IMR-90 (cell line): ENCODE measurements at regions not wholly inside any gene's neighbourhood (a gene's known extent, or its start where the extent isn't known, plus 50 kb on each side); places are given as distances from the start of the nearest gene placed in this dataset.
A peak's percentile ranks its signal among the peaks of the same experiment; 100 is the strongest.

ENCODE experiments used
- ATAC-seq: fragments of 200-7000 bp; cut with Tn5 transposase; 2 replicates; pipeline ENCODE4 v1.9.1; 2020; ENCODE audit warnings: low read depth, mild to moderate bottlenecking, moderate library complexity
- BruUV-seq: library from RNA; stranded (reverse); fragments of 400-500 nt; replicated peaks from 2 replicates; lab custom pipeline; 2021; lab: Mats Ljungman, UMichigan
- CTCF ChIA-PET: fragments of 300-600 bp; formaldehyde crosslinking; extraction: SDS; loops from one replicate; lab custom pipeline; 2021; ENCODE audit warnings: antibody characterized with exemption; lab: Yijun Ruan, JAX
- POLR2A ChIA-PET: fragments of 300-600 bp; sonication (Branson Sonifier 250); formaldehyde crosslinking; loops from one replicate; lab custom pipeline; 2022; ENCODE audit warnings: antibody characterized with exemption; ENCODE audit not compliant: unreplicated experiment; lab: Charles Lee
- DNase-seq: peaks from one replicate; pipeline ENCODE4 v3.0.0; 2013
- H2AFZ ChIP-seq: replicated peaks from 2 replicates; pipeline ENCODE3; 2013; ENCODE audit warnings: low read length, mild to moderate bottlenecking; ENCODE audit not compliant: poor library complexity
- H2AK5ac ChIP-seq: 2 replicates; pipeline ENCODE4 v1.6.1; 2013; ENCODE audit warnings: low read depth, low read length, inconsistent platforms
- H2AK9ac ChIP-seq: replicated peaks from 2 replicates; pipeline ENCODE3; 2013; ENCODE audit warnings: mild to moderate bottlenecking, low read depth, low read length, moderate library complexity; ENCODE audit not compliant: poor library complexity
- H2BK120ac ChIP-seq: 2 replicates; pipeline ENCODE4 v1.6.1; 2013; ENCODE audit warnings: low read depth, low read length, inconsistent platforms
- H2BK15ac ChIP-seq: 3 replicates; pipeline ENCODE4 v1.6.1; 2013; ENCODE audit warnings: low read depth, low read length, inconsistent platforms
- H2BK20ac ChIP-seq: 2 replicates; pipeline ENCODE4 v1.6.1; 2013; ENCODE audit warnings: low read depth, mild to moderate bottlenecking, inconsistent platforms, low read length, moderate library complexity
- H2BK5ac ChIP-seq: 2 replicates; pipeline ENCODE4 v1.6.1; 2013; ENCODE audit warnings: mild to moderate bottlenecking, low read depth, low read length, inconsistent platforms; ENCODE audit not compliant: poor library complexity, severe bottlenecking
- H3K14ac ChIP-seq: replicated peaks from 2 replicates; pipeline ENCODE4 v1.6.1; 2013; ENCODE audit warnings: low read depth, low read length, inconsistent platforms
- H3K18ac ChIP-seq: 2 replicates; pipeline ENCODE4 v1.6.1; 2013; ENCODE audit warnings: low read depth, low read length, control low read depth
- H3K23ac ChIP-seq: 2 replicates; pipeline ENCODE4 v1.6.1; 2013; ENCODE audit warnings: low read depth, low read length, inconsistent platforms
- H3K27ac ChIP-seq: 2 replicates; pipeline ENCODE4 v1.5.1; 2013; ENCODE audit warnings: mild to moderate bottlenecking, control low read depth, low read length; ENCODE audit not compliant: insufficient read depth
- H3K27me3 ChIP-seq: 2 replicates; pipeline ENCODE4 v1.6.1; 2013; ENCODE audit warnings: low read length; ENCODE audit not compliant: control insufficient read depth, insufficient read depth
- H3K36me3 ChIP-seq: 2 replicates; pipeline ENCODE4 v1.6.1; 2013; ENCODE audit warnings: low read length, mixed read lengths; ENCODE audit not compliant: control insufficient read depth, insufficient read depth
- H3K4ac ChIP-seq: 2 replicates; pipeline ENCODE4 v1.6.1; 2013; ENCODE audit warnings: low read depth, low read length, inconsistent platforms
- H3K4me1 ChIP-seq: 2 replicates; pipeline ENCODE4 v1.6.1; 2013; ENCODE audit warnings: low read length, mixed read lengths; ENCODE audit not compliant: control insufficient read depth, insufficient read depth
- H3K4me2 ChIP-seq: 2 replicates; pipeline ENCODE4 v1.6.1; 2013; ENCODE audit warnings: low read depth, mild to moderate bottlenecking, control low read depth, low read length, moderate library complexity
- H3K4me3 ChIP-seq: 2 replicates; pipeline ENCODE4 v1.5.1; 2013; ENCODE audit warnings: low read depth, mild to moderate bottlenecking, control low read depth, low read length, moderate library complexity; ENCODE audit not compliant: insufficient read depth
- H3K56ac ChIP-seq: 2 replicates; pipeline ENCODE4 v1.6.1; 2013; ENCODE audit warnings: low read length, inconsistent platforms; ENCODE audit not compliant: insufficient read depth; ENCODE audit errors: extremely low read depth
- H3K79me1 ChIP-seq, 2 experiments: 2 replicates each; pipeline ENCODE4 v1.6.1; 2013; ENCODE audit warnings: low read length in 2 of 2, inconsistent platforms in 1 of 2, low read depth in 1 of 2
- H3K9ac ChIP-seq: 2 replicates; pipeline ENCODE4 v1.6.1; 2013; ENCODE audit warnings: low read depth, low read length, control low read depth
- H3K9me1 ChIP-seq: 2 replicates; pipeline ENCODE4 v1.6.1; 2013; ENCODE audit warnings: low read length, inconsistent platforms; ENCODE audit not compliant: insufficient read depth
- H3K9me3 ChIP-seq: 2 replicates; pipeline ENCODE4 v1.6.1; 2013; ENCODE audit warnings: low read length; ENCODE audit not compliant: control insufficient read depth, insufficient read depth
- H4K20me1 ChIP-seq: 2 replicates; pipeline ENCODE4 v1.6.1; 2013; ENCODE audit warnings: low read length, inconsistent platforms; ENCODE audit not compliant: insufficient read depth
- H4K5ac ChIP-seq: 2 replicates; pipeline ENCODE4 v1.6.1; 2013; ENCODE audit warnings: mild to moderate bottlenecking, low read depth, low read length, control low read depth
- H4K8ac ChIP-seq, 2 experiments: 2 replicates each; pipeline ENCODE4 v1.6.1; 2013; ENCODE audit warnings: low read depth in 2 of 2, low read length in 2 of 2, control low read depth in 1 of 2, inconsistent platforms in 1 of 2
- H4K91ac ChIP-seq: 2 replicates; pipeline ENCODE4 v1.6.1; 2013; ENCODE audit warnings: low read depth, low read length, inconsistent platforms; ENCODE audit not compliant: insufficient read depth
- CTCF ChIP-seq: conservative IDR thresholded peaks from 2 replicates; pipeline ENCODE4 v1.5.1; 2012; ENCODE audit warnings: mild to moderate bottlenecking, low read depth, low read length, improper control_type of control experiment
- FOS ChIP-seq: fragments of 150-350 bp; IDR thresholded peaks from 2 replicates; pipeline ENCODE4 v1.6.1; 2016; ENCODE audit warnings: low read depth, low read length
- RAD21 ChIP-seq: IDR thresholded peaks from 2 replicates; pipeline ENCODE4 v1.6.1; 2012; ENCODE audit warnings: low read length, improper control_type of control experiment
- WGBS, 2 experiments: methylation state at CpG; one replicate each; pipeline versions ENCODE4 v1.1.5 to v1.1.7; 2013; ENCODE audit warnings: missing lambda C conversion rate in 2 of 2; ENCODE audit not compliant: insufficient read length in 1 of 2; ENCODE audit errors: extremely low coverage in 2 of 2; 5-methylcytosine and 5-hydroxymethylcytosine counted together
- dilution Hi-C: fragments of 300-500 bp; cut with HindIII; formaldehyde crosslinking; loops from one replicate; pipeline ENCODE4 v1.14.3; 2018; ENCODE audit warnings: low sequenced_read_pairs; ENCODE audit not compliant: unreplicated experiment
- in situ Hi-C: fragments of 300-500 bp; cut with MboI; formaldehyde crosslinking; loops from 3 replicates; pipeline ENCODE4 v1.14.3; 2019; ENCODE audit warnings: low sequenced_read_pairs, inconsistent platforms, mixed read lengths
- intact Hi-C: fragments of 100-400 bp; cut with micrococcal nuclease; formaldehyde crosslinking; loops from 2 replicates; pipeline ENCODE4 v1.10.0; 2022

DNA sequence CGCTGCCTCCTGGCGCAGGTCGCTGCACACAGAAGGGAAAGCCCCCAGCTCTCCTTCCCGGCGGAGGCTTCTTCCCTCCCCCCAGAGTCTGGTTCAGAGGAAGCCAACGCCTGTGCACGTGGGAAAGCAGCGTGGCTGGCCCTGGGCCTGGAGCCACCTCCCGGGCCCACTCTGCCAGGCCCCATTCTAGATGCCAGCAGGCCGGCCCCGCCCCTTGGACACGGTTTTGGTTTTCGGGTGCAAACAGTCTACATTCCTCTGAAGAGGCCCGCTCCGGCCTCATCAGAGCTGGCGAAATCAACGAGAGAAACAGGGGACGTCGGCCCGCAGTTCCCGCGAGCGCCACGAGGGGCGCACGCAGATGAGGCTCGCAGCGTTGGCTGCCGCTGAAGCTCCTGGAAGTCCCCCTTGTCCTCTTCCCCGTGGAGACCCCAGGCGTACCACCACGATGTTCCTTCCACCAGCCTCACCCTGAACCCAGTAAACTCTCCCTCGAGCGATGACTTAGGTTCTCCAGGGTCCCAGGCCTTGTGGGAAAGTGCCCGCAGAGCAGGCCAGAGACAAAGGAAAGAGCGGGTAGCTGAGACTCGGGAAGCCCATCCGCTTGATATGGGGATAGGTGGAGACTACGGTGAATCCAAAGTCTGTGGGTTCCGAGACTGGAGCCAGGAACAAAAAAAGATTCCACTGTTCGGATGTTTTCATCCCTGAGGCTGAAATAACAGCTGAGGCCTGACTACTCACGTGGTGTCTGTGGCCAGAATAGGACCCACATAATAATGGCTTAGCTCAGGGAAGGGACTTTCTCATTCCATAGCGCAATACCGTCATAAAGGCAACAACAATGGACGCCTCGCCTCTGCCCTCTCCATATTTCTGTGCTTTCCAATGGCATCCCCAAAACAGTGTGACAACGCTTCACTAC, 64.2 kb downstream of the KLF4 start:
- H3K4me1 ChIP-seq, result no peaks in the 10 kb centered on the region
- TF ChIP-seq RAD21, result peak; percentile 40
- TF ChIP-seq CTCF, result peak; percentile 60
- TF ChIP-seq FOS, result no peak
- no peak overlapping the region for H3K4me3 ChIP-seq
- POLR2A ChIA-PET, result no interaction called here
- peak overlapping the region; percentile 95 for H2AFZ ChIP-seq
- no peak overlapping the region for H2AK5ac ChIP-seq
- H3K4ac ChIP-seq, result no peak overlapping the region; the same call in 1 of the 2 replicates
- no peak overlapping the region for H3K27ac ChIP-seq
- H3K18ac ChIP-seq, result no peak overlapping the region; the same call in 1 of the 2 replicates
- H2AK9ac ChIP-seq, result peak overlapping the region; percentile 65
- peak overlapping the region in 1 of 2 experiments; percentile 56; a peak in 2 of 4 replicates for H4K8ac ChIP-seq
- 39% methylated on average over 27 of the region's 47 CpGs; no CpG with 5 or more reads in 1 of the 2 experiments for WGBS, 2 experiments
- H3K9me1 ChIP-seq, result no peaks in the 10 kb centered on the region
- no peaks in the 10 kb centered on the region for H3K36me3 ChIP-seq
- no peaks in the 10 kb centered on the region for H3K79me1 ChIP-seq
- no peak overlapping the region for H3K14ac ChIP-seq
- ATAC-seq (peak; percentile 87), DNase-seq (peak; percentile 19)
- no TSS peak for BruUV-seq
- no peak overlapping the region for H3K56ac ChIP-seq
- H4K5ac ChIP-seq, result no peak overlapping the region; the same call in 1 of the 2 replicates
- no peak overlapping the region; the same call in 1 of the 2 replicates for H2BK120ac ChIP-seq
- no peak overlapping the region for H2BK15ac ChIP-seq
- peaks cover 1% of the 10 kb centered on the region; the same call in 1 of the 2 replicates for H3K27me3 ChIP-seq
- intact Hi-C loops (no loop called here), dilution Hi-C loops (no loop called here), in situ Hi-C loops (no loop called here)
- CTCF ChIA-PET, result interaction anchor here (0.6 to 1.5 kb wide), 17 partner anchors 9 to 1016 kb away, joined by 3 to 11 read pairs (median 3); no protein-coding TSS in a partner anchor
- no peak overlapping the region; the same call in 1 of the 2 replicates for H2BK20ac ChIP-seq
- no peak overlapping the region; the same call in 1 of the 2 replicates for H3K23ac ChIP-seq
- no peak overlapping the region for H4K91ac ChIP-seq
- 0 out of 2 replicates have a peak overlapping the region, but pooled peaks have one; percentile 51 for H3K4me2 ChIP-seq
- H3K9ac ChIP-seq, result no peak overlapping the region
- H4K20me1 ChIP-seq, result no peaks in the 10 kb centered on the region
- no peaks in the 10 kb centered on the region for H3K9me3 ChIP-seq
- H2BK5ac ChIP-seq, result no peak overlapping the region
